HepG2 (cell line): ENCODE measurements at regions not wholly inside any gene's neighbourhood (a gene's known extent, or its start where the extent isn't known, plus 50 kb on each side); places are given as distances from the start of the nearest gene placed in this dataset.

Experiments used
- ATAC-seq: fragments of 200-7000 bp; cut with Tn5 transposase; 3 replicates; pipeline ENCODE4 v1.9.1; 2020; ENCODE audit warnings: mild to moderate bottlenecking, moderate library complexity
- BruUV-seq: library from RNA; stranded (reverse); fragments of 400-500 nt; replicated peaks from 2 replicates; lab custom pipeline; 2021; lab: Mats Ljungman, UMichigan
- CTCF ChIA-PET: fragments of 300-600 bp; formaldehyde crosslinking; extraction: SDS; loops from one replicate; lab custom pipeline; 2021; ENCODE audit warnings: low total read pairs, inconsistent platforms, low intra/inter-chr PET ratio; lab: Yijun Ruan, JAX
- POLR2A ChIA-PET: fragments of 350-600 bp; sonication (Branson Sonifier 250); formaldehyde crosslinking; loops from one replicate; lab custom pipeline; 2020; ENCODE audit warnings: antibody characterized with exemption, inconsistent platforms; lab: Yijun Ruan, JAX
- DNase-seq: peaks from one replicate; pipeline ENCODE4 v3.0.0-alpha.2; 2015; ENCODE audit warnings: low spot score
- FAIRE-seq: peaks from 3 replicates; lab custom pipeline; 2011; peaks lifted over from hg19 to GRCh38; lab: Jason Lieb, UNC
- H2AFZ ChIP-seq: one replicate; pipeline ENCODE4 v1.6.1; 2011; ENCODE audit warnings: low read length, inconsistent platforms
- H3K27ac ChIP-seq: fragments of 300-600 bp; 3 replicates; pipeline ENCODE4 v1.8.0; 2011; ENCODE audit warnings: mixed run types, mild to moderate bottlenecking, mixed read lengths, low read length, inconsistent platforms; ENCODE audit not compliant: insufficient read depth; ENCODE audit errors: extremely low read length
- H3K27me3 ChIP-seq, 2 experiments: fragments of 200-600 bp in 1 of 2; 2 replicates in 1 of 2; 3 replicates in 1 of 2; pipeline versions ENCODE4 v1.6.0 to v1.8.0; 2011; ENCODE audit warnings: low read length in 2 of 2, mild to moderate bottlenecking in 2 of 2, moderate library complexity in 2 of 2, inconsistent platforms in 1 of 2; ENCODE audit not compliant: insufficient read depth in 2 of 2, control insufficient read depth in 1 of 2
- H3K36me3 ChIP-seq, 2 experiments: fragments of 200-600 bp in 1 of 2; replicated peaks in 1 of 2; 2 replicates in 1 of 2; 3 replicates in 1 of 2; pipeline versions ENCODE4 v1.5.1 to v1.8.0; 2011; ENCODE audit warnings: low read length in 2 of 2, inconsistent platforms in 1 of 2; ENCODE audit not compliant: insufficient read depth in 2 of 2, control insufficient read depth in 1 of 2
- H3K4me1 ChIP-seq: 2 replicates; pipeline ENCODE4 v1.5.1; 2012; ENCODE audit warnings: low read length, inconsistent platforms; ENCODE audit not compliant: insufficient read depth
- H3K4me2 ChIP-seq: 2 replicates; pipeline ENCODE4 v1.6.0; 2011; ENCODE audit warnings: low read depth, low read length, inconsistent platforms
- H3K4me3 ChIP-seq, 3 experiments: fragments of 200-600 bp in 1 of 3; sonication (generic), shearing (Covaris generic) in 1 of 3; replicated peaks in 1 of 3; 2 replicates each; pipeline ENCODE4 v1.5.1; 2011 to 2016; ENCODE audit warnings: low read length in 3 of 3, inconsistent platforms in 2 of 3, low read depth in 2 of 3, mild to moderate bottlenecking in 2 of 3, control low read depth in 1 of 3, mixed read lengths in 1 of 3; ENCODE audit not compliant: insufficient read depth in 1 of 3
- H3K79me2 ChIP-seq: one replicate; pipeline ENCODE4 v1.6.1; 2011; ENCODE audit warnings: low read length, inconsistent platforms; ENCODE audit not compliant: insufficient read depth
- H3K9ac ChIP-seq: 2 replicates; pipeline ENCODE4 v1.6.0; 2011; ENCODE audit warnings: mild to moderate bottlenecking, low read depth, low read length, inconsistent platforms; ENCODE audit not compliant: insufficient read depth
- H3K9me3 ChIP-seq: 2 replicates; pipeline ENCODE4 v1.5.1; 2012; ENCODE audit warnings: mild to moderate bottlenecking, low read length
- H4K20me1 ChIP-seq: 2 replicates; pipeline ENCODE4 v1.6.0; 2011; ENCODE audit warnings: inconsistent platforms, mild to moderate bottlenecking, low read length, moderate library complexity; ENCODE audit not compliant: insufficient read depth
- ATF2 ChIP-seq: sonication (generic); formaldehyde crosslinking; IDR thresholded peaks from 2 replicates; pipeline ENCODE4 v1.4.0; 2020; ENCODE audit warnings: missing genetic modification reagents
- FOXP1 ChIP-seq, 2 experiments: fragments of 450-650 bp in 1 of 2; IDR thresholded peaks; 2 replicates each; pipeline ENCODE4 v1.6.1; 2017 to 2018; ENCODE audit warnings: antibody characterized with exemption in 1 of 2
- LBX2 ChIP-seq: sonication (generic); formaldehyde crosslinking; IDR thresholded peaks from 2 replicates; pipeline ENCODE4 v1.5.0; 2020; ENCODE audit warnings: missing genetic modification reagents, mild to moderate bottlenecking, borderline replicate concordance
- PCBP1 ChIP-seq: fragments of 200-400 bp; formaldehyde crosslinking; IDR thresholded peaks from 2 replicates; pipeline ENCODE4 v1.6.1; 2017; ENCODE audit warnings: mild to moderate bottlenecking, low read depth, low read length, borderline replicate concordance
- RFX5 ChIP-seq: IDR thresholded peaks from 2 replicates; pipeline ENCODE4 v1.6.1; 2011; ENCODE audit warnings: low read depth, low read length, improper control_type of control experiment
- SMAD9 ChIP-seq: sonication (generic); formaldehyde crosslinking; IDR thresholded peaks from 2 replicates; pipeline ENCODE4 v1.5.1; 2020; ENCODE audit warnings: mild to moderate bottlenecking, missing genetic modification reagents
- TGIF2 ChIP-seq: IDR thresholded peaks from 2 replicates; pipeline ENCODE4 v1.6.1; 2016; ENCODE audit warnings: control low read depth, missing compliant biosample characterization
- ZBED4 ChIP-seq: sonication (generic); formaldehyde crosslinking; IDR thresholded peaks from 2 replicates; pipeline ENCODE4 v1.4.0; 2020; ENCODE audit warnings: missing genetic modification reagents, borderline replicate concordance
- ZFYVE20 ChIP-seq: sonication (generic); formaldehyde crosslinking; IDR thresholded peaks from 2 replicates; pipeline ENCODE4 v1.8.0; 2023; ENCODE audit warnings: low read depth, mild to moderate bottlenecking, moderate library complexity, missing genetic modification reagents, borderline replicate concordance
- ZNF121 ChIP-seq: sonication (generic); formaldehyde crosslinking; IDR thresholded peaks from 2 replicates; pipeline ENCODE4 v1.5.0; 2020; ENCODE audit warnings: mild to moderate bottlenecking, missing genetic modification reagents
- WGBS: methylation state at CpG from one replicate; pipeline ENCODE4 v1.1.6; 2017; ENCODE audit warnings: low lambda C conversion rate; 5-methylcytosine and 5-hydroxymethylcytosine counted together
- in situ Hi-C: cut with HindIII; loops from 2 replicates; pipeline ENCODE4 v1.10.0; 2017; ENCODE audit warnings: low pct_unique_long_range_greater_than_20kb; ENCODE audit not compliant: extremely low pct_ligation_motif_present
- intact Hi-C: fragments of 100-400 bp; cut with micrococcal nuclease; formaldehyde crosslinking; loops from one replicate; pipeline ENCODE4 v1.10.0; 2022; ENCODE audit not compliant: unreplicated experiment

GRCh38 chr9:84212246-84212645 lies 128.3 kb downstream of the SLC28A3 start (continued):
- TF ChIP-seq RFX5 (no peak), FOXP1 (IDR thresholded peaks at IDR 0.05) (no peak), FOXP1 (CRISPR knock-in tag; IDR thresholded peaks at IDR 0.05) (no peak), ZNF121 (CRISPR knock-in tag) (no peak), ZFYVE20 (no peak), PCBP1 (no peak)
- TF ChIP-seq, all 625 proteins: peak for 0

GRCh38 chr9:84212982-84213381 lies 127.6 kb downstream of the SLC28A3 start:
- no peak for FAIRE-seq
- no peak for ATAC-seq

More at GRCh38 chr9:84212982-84213381, 127.6 kb downstream of the SLC28A3 start:
- H3K9ac ChIP-seq = no peak overlapping the region
- H3K27me3 ChIP-seq = no peaks in the 10 kb centered on the region; a peak in 1 of 5 replicates
- H4K20me1 ChIP-seq = no peaks in the 10 kb centered on the region
- H3K79me2 ChIP-seq = no peaks in the 10 kb centered on the region
- no peak overlapping the region for H3K4me2 ChIP-seq
- CTCF ChIA-PET = no interaction called here
- H3K36me3 ChIP-seq = no peaks in the 10 kb centered on the region
- TF ChIP-seq ZBED4 = no peak
- TF ChIP-seq ATF2 (CRISPR knock-in tag) = no peak
- no peak for TF ChIP-seq TGIF2 (CRISPR knock-in tag)
- TF ChIP-seq LBX2 (CRISPR knock-in tag) = no peak
- TF ChIP-seq SMAD9 = no peak
- DNase-seq = no peak
- WGBS = 48% methylated on average over 2 of the region's 2 CpGs
- no peak overlapping the region for H2AFZ ChIP-seq
- no peak overlapping the region for H3K27ac ChIP-seq
- intact Hi-C loops = no loop called here
- no peaks in the 10 kb centered on the region for H3K9me3 ChIP-seq
- POLR2A ChIA-PET = no interaction called here
- no peaks in the 10 kb centered on the region for H3K4me1 ChIP-seq
- no peak overlapping the region for H3K4me3 ChIP-seq
- in situ Hi-C loops = no loop called here
- BruUV-seq = no TSS peak
